ENCODE measurements at regions not wholly inside any gene's neighbourhood (a gene's known extent, or its start where the extent isn't known, plus 50 kb on each side); places are given as distances from the start of the nearest gene placed in this dataset.
A peak's percentile ranks its signal among the peaks of the same experiment; 100 is the strongest.

- Histone ChIP-seq H3K9me3 (ENCODE audit: low read length) (no peaks in the 10 kb centered on the region), H2AFZ (ENCODE audit: low read depth, low read length) (peak overlapping the region; percentile 6), H3K4me3 (ENCODE audit: low read length) (no peak overlapping the region), H3K27me3 (ENCODE audit: insufficient read depth, low read length) (no peaks in the 10 kb centered on the region), H3K4me1 (ENCODE audit: insufficient read depth, low read length) (peaks cover 12% of the 10 kb centered on the region), H3K36me3 (ENCODE audit: insufficient read depth, low read length) (no peaks in the 10 kb centered on the region)
Measured at GRCh38 chr20:8073024-8073832, 53.7 kb upstream of the TMX4 start.

GRCh38 chr20:8074931-8075330, 55.4 kb upstream of the TMX4 start:
- H3K27me3 ChIP-seq (ENCODE audit: insufficient read depth, low read length), result no peaks in the 10 kb centered on the region
- no peak overlapping the region for H2AFZ ChIP-seq (ENCODE audit: low read depth, low read length)
- H3K9me3 ChIP-seq (ENCODE audit: low read length), result no peaks in the 10 kb centered on the region
- peaks cover 12% of the 10 kb centered on the region for H3K4me1 ChIP-seq (ENCODE audit: insufficient read depth, low read length)
- H3K4me3 ChIP-seq (ENCODE audit: low read length), result no peak overlapping the region
- H3K36me3 ChIP-seq (ENCODE audit: insufficient read depth, low read length), result no peaks in the 10 kb centered on the region

- H3K9me3 ChIP-seq (ENCODE audit: low read length), result no peaks in the 10 kb centered on the region
- no peaks in the 10 kb centered on the region for H3K36me3 ChIP-seq (ENCODE audit: insufficient read depth, low read length)
- no peak overlapping the region for H2AFZ ChIP-seq (ENCODE audit: low read depth, low read length)
- no peaks in the 10 kb centered on the region for H3K27me3 ChIP-seq (ENCODE audit: insufficient read depth, low read length)
- peaks cover 12% of the 10 kb centered on the region for H3K4me1 ChIP-seq (ENCODE audit: insufficient read depth, low read length)
- H3K4me3 ChIP-seq (ENCODE audit: low read length), result no peak overlapping the region
Measured at GRCh38 chr20:8076306-8077136, 55.5 kb upstream of the PLCB1 start.

GRCh38 chr20:8077137-8077466, 55.0 kb upstream of the PLCB1 start:
- no peaks in the 10 kb centered on the region for H3K9me3 ChIP-seq (ENCODE audit: low read length)
- H3K4me3 ChIP-seq (ENCODE audit: low read length), result no peak overlapping the region
- no peaks in the 10 kb centered on the region for H3K36me3 ChIP-seq (ENCODE audit: insufficient read depth, low read length)
- no peaks in the 10 kb centered on the region for H3K27me3 ChIP-seq (ENCODE audit: insufficient read depth, low read length)
- peaks cover 12% of the 10 kb centered on the region for H3K4me1 ChIP-seq (ENCODE audit: insufficient read depth, low read length)
- no peak overlapping the region for H2AFZ ChIP-seq (ENCODE audit: low read depth, low read length)

GRCh38 chr20:8078528-8078914, 53.5 kb upstream of the PLCB1 start:
- H2AFZ ChIP-seq (ENCODE audit: low read depth, low read length), result no peak overlapping the region
- no peaks in the 10 kb centered on the region for H3K36me3 ChIP-seq (ENCODE audit: insufficient read depth, low read length)
- H3K4me3 ChIP-seq (ENCODE audit: low read length), result no peak overlapping the region
- no peaks in the 10 kb centered on the region for H3K9me3 ChIP-seq (ENCODE audit: low read length)
- H3K27me3 ChIP-seq (ENCODE audit: insufficient read depth, low read length), result no peaks in the 10 kb centered on the region
- peaks cover 1% of the 10 kb centered on the region for H3K4me1 ChIP-seq (ENCODE audit: insufficient read depth, low read length)

- no peaks in the 10 kb centered on the region for H3K36me3 ChIP-seq (ENCODE audit: insufficient read depth, low read length)
- H3K4me3 ChIP-seq (ENCODE audit: low read length), result no peak overlapping the region
Measured at GRCh38 chr20:8079976-8080375, 52.1 kb upstream of the PLCB1 start.

GRCh38 chr20:8082025-8082424, 50.0 kb upstream of the PLCB1 start:
- H3K36me3 ChIP-seq (ENCODE audit: insufficient read depth, low read length), result no peaks in the 10 kb centered on the region

More at GRCh38 chr20:8079976-8080375, 52.1 kb upstream of the PLCB1 start:
- H3K9me3 ChIP-seq (ENCODE audit: low read length), result no peaks in the 10 kb centered on the region
- H3K27me3 ChIP-seq (ENCODE audit: insufficient read depth, low read length), result no peaks in the 10 kb centered on the region
- H2AFZ ChIP-seq (ENCODE audit: low read depth, low read length), result no peak overlapping the region
- no peaks in the 10 kb centered on the region for H3K4me1 ChIP-seq (ENCODE audit: insufficient read depth, low read length)

More at GRCh38 chr20:8082025-8082424, 50.0 kb upstream of the PLCB1 start:
- Histone ChIP-seq H3K4me3 (ENCODE audit: low read length) (no peak overlapping the region), H2AFZ (ENCODE audit: low read depth, low read length) (no peak overlapping the region), H3K27me3 (ENCODE audit: insufficient read depth, low read length) (no peaks in the 10 kb centered on the region), H3K9me3 (ENCODE audit: low read length) (no peaks in the 10 kb centered on the region), H3K4me1 (ENCODE audit: insufficient read depth, low read length) (no peaks in the 10 kb centered on the region)
